ENCODE measurements at regions not wholly inside any gene's neighbourhood (a gene's known extent, or its start where the extent isn't known, plus 50 kb on each side); places are given as distances from the start of the nearest gene placed in this dataset.

DNA sequence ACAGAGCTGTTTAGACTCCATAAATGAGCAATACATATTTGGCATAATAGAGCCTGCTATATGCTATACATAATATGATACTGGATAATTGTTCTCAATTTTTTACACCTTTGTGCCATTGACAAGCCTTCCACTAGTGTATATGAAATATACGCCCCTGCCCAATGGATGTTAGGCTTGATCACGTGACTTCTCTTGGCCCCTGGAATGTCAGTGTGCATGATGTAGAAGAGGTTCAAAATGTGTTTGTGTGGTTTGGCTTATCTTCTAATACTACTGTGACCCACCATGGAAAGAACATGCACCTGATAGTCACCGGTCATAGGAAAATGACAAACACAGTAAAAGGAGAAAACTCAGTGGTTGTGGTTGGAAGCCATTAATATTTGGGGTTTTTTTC lies 479.4 kb downstream of the PCDH20 start:
- Histone ChIP-seq H3K4me1 (ENCODE audit: low read depth) (no peaks in the 10 kb centered on the region), H3K9me3 (ENCODE audit: low read depth) (no peaks in the 10 kb centered on the region), H3K27me3 (no peaks in the 10 kb centered on the region), H3K4me3 (no peak overlapping the region), H3K27ac (no peak overlapping the region), H3K36me3 (no peaks in the 10 kb centered on the region)
- TF ChIP-seq, protein P1, sequence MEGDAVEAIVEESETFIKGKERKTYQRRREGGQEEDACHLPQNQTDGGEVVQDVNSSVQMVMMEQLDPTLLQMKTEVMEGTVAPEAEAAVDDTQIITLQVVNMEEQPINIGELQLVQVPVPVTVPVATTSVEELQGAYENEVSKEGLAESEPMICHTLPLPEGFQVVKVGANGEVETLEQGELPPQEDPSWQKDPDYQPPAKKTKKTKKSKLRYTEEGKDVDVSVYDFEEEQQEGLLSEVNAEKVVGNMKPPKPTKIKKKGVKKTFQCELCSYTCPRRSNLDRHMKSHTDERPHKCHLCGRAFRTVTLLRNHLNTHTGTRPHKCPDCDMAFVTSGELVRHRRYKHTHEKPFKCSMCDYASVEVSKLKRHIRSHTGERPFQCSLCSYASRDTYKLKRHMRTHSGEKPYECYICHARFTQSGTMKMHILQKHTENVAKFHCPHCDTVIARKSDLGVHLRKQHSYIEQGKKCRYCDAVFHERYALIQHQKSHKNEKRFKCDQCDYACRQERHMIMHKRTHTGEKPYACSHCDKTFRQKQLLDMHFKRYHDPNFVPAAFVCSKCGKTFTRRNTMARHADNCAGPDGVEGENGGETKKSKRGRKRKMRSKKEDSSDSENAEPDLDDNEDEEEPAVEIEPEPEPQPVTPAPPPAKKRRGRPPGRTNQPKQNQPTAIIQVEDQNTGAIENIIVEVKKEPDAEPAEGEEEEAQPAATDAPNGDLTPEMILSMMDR (IDR thresholded peaks at IDR 0.05; ENCODE audit: low read depth, low read length): no peak
- DNase-seq (ENCODE audit: low read depth in 1 of 2, low spot score in 1 of 2): no peak

DNA sequence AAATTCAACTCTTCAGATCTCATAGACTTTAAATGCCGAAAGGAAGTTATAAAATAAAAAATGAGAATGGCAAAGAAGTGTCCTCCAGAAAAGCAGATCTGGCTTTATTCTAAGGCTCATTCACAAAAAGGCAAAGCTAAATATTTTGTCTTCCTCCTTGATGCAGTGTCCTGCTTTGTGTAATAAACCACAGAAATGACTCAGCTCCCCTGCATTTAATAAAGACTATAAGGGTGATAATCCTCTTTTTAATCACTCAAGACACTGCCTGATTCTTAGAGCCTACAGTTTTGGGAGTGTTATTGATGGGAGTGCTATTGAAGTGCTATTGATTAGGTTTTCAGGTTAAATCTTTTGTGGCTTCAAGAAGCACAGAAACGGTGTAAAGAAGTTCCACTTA lies 482.0 kb downstream of the PCDH20 start:
- H3K4me1 ChIP-seq (ENCODE audit: low read depth): no peaks in the 10 kb centered on the region
- TF ChIP-seq, protein P1 (IDR thresholded peaks at IDR 0.05; ENCODE audit: low read depth, low read length): no peak
- H3K27ac ChIP-seq: no peak overlapping the region
- no peaks in the 10 kb centered on the region for H3K27me3 ChIP-seq
- DNase-seq (ENCODE audit: low read depth in 1 of 2, low spot score in 1 of 2): no peak
- H3K4me3 ChIP-seq: no peak overlapping the region
- H3K9me3 ChIP-seq (ENCODE audit: low read depth): no peaks in the 10 kb centered on the region
- H3K36me3 ChIP-seq: no peaks in the 10 kb centered on the region

DNA sequence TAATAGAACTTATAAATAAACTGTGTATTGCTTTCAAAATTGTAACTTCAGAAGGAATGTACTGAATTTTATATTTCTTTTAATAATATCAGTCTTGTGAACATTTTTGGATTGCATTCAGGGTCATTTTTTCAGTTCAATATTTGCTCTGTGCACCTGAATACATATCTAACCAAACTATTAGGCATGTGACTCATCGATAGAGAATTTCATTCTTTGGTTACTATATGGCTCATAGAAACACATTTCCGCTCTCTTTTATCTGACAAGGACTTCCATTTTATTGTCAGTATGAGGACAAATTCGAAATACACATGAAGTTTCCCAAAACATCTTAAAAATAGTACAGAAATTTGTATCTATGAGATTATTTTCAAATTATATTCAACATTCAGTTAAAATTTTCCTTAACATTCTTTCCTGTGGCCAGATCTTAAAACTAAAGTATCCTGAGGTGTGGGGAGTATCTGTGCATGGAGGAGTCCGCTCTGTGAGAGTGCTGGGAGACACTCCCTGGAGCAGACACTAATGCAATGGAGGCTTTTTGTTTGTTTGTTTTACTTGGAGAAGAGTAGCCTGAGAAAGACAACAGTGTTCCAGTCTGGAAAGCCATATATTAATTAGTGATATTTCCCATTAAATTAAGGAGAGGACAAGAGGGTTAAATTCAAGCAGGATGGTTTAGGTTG lies 483.6 kb downstream of the PCDH20 start:
- Histone ChIP-seq H3K9me3 (ENCODE audit: low read depth) (no peaks in the 10 kb centered on the region), H3K4me1 (ENCODE audit: low read depth) (no peaks in the 10 kb centered on the region), H3K27ac (no peak overlapping the region), H3K27me3 (no peaks in the 10 kb centered on the region), H3K36me3 (no peaks in the 10 kb centered on the region), H3K4me3 (no peak overlapping the region)
- DNase-seq (ENCODE audit: low read depth in 1 of 2, low spot score in 1 of 2): no peak
- TF ChIP-seq, protein P1 (IDR thresholded peaks at IDR 0.05; ENCODE audit: low read depth, low read length): no peak

- no peak for DNase-seq (ENCODE audit: low read depth in 1 of 2, low spot score in 1 of 2)
- Histone ChIP-seq H3K4me3 (no peak overlapping the region), H3K9me3 (ENCODE audit: low read depth) (no peaks in the 10 kb centered on the region), H3K27ac (no peak overlapping the region), H3K27me3 (no peaks in the 10 kb centered on the region), H3K36me3 (no peaks in the 10 kb centered on the region), H3K4me1 (ENCODE audit: low read depth) (peaks cover 27% of the 10 kb centered on the region)
- TF ChIP-seq, protein P1 (IDR thresholded peaks at IDR 0.05; ENCODE audit: low read depth, low read length): no peak
These were observed 490.0 kb downstream of the PCDH20 start for GRCh38 chr13:60925686-60926085.

DNA sequence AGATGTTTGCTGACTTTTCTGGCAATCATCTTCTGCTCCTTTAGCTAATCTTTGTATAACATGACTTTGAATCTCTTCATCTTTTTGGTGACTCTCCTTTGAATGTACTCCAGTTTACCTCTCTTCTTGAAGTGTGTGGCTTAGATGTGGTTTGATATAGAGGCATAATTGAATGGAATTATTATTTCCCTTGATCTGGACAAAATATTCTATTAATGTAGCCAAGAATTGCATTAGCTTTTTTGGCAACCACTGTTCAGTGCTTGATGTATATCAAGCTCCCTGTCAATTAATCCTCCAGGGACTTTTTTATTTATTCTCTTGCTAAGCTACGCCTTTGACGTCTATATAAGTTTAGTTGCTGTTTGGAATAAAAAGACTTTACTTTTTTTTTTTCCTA lies 490.8 kb downstream of the PCDH20 start:
- no peak overlapping the region for H3K27ac ChIP-seq
- peaks cover 27% of the 10 kb centered on the region for H3K4me1 ChIP-seq (ENCODE audit: low read depth)
- H3K27me3 ChIP-seq: no peaks in the 10 kb centered on the region
- H3K36me3 ChIP-seq: no peaks in the 10 kb centered on the region
- H3K4me3 ChIP-seq: no peak overlapping the region
- no peak for DNase-seq (ENCODE audit: low read depth in 1 of 2, low spot score in 1 of 2)
- H3K9me3 ChIP-seq (ENCODE audit: low read depth): no peaks in the 10 kb centered on the region
- TF ChIP-seq, protein P1 (IDR thresholded peaks at IDR 0.05; ENCODE audit: low read depth, low read length): no peak

Measured in cardiac muscle cell (in vitro differentiated cells and primary cell).